ENCODE measurements at regions not wholly inside any gene's neighbourhood (a gene's known extent, or its start where the extent isn't known, plus 50 kb on each side); places are given as distances from the start of the nearest gene placed in this dataset.

DNA sequence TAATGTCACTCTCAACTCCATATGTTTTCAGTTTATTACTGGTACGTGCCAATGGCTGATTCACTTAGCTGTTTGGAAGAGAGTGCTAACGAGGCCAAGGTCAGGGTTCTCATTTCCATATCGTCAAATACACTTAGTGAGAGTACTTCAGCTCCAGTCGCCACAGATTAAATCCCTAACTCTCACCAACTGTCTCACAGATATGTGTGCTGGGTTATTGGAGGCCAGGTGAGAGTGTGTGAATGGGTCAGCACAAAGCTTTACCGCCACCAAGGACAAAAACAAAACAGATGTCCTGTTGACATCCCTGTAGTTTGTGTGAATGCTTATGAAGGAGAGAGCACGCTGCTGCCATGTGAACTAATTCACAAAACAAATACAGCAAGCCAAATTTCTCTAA is 133.5 kb upstream of the TBL1XR1 start:
- Mint-ChIP-seq H3K27ac (ENCODE audit: unreplicated experiment) (no peak overlapping the region), H3K4me3 (ENCODE audit: unreplicated experiment) (no peak overlapping the region), H3K9me3 (ENCODE audit: low read depth) (no peaks in the 10 kb centered on the region), H3K36me3 (ENCODE audit: low read depth) (no peaks in the 10 kb centered on the region), H3K4me1 (ENCODE audit: low read depth) (peaks cover 29% of the 10 kb centered on the region), H3K27me3 (ENCODE audit: low read depth) (no peaks in the 10 kb centered on the region)
- no peak for TF ChIP-seq CTCF (IDR thresholded peaks at IDR 0.05)
- no peak for DNase-seq (ENCODE audit: low spot score)

DNA sequence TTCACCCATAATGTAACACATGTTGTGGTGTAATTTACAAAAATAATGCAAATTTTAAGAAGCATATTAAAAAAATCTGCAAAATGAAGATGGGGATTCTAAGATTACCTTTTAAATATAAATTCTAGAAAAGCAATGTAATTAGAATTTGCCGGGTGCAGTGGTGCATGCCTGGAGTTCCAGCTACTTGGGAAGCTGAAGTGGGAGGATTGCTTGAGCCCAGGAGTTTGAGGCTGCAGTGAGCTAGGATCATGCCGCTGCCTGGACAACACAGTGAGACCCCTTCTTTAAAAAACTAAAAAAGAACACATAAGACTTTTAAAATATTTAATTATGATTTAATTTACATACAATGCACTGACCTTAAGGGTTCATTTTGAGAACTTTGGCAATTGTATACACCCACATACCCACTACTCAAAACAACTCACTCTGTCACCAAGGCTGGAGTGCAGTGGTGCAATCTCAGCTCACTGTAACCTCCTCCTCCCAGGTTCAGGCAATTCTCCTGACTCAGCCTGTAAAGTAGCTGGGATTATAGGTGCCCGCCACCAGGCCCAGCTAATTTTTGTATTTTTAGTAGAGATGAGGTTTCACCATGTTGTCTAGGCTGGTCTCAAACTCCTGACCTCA is 134.0 kb upstream of the TBL1XR1 start:
- peaks cover 35% of the 10 kb centered on the region for H3K4me1 Mint-ChIP-seq (ENCODE audit: low read depth)
- no peak overlapping the region for H3K4me3 Mint-ChIP-seq (ENCODE audit: unreplicated experiment)
- no peak for TF ChIP-seq CTCF (IDR thresholded peaks at IDR 0.05)
- H3K36me3 Mint-ChIP-seq (ENCODE audit: low read depth), result no peaks in the 10 kb centered on the region
- H3K27me3 Mint-ChIP-seq (ENCODE audit: low read depth), result no peaks in the 10 kb centered on the region
- no peak overlapping the region for H3K27ac Mint-ChIP-seq (ENCODE audit: unreplicated experiment)
- no peaks in the 10 kb centered on the region for H3K9me3 Mint-ChIP-seq (ENCODE audit: low read depth)
- DNase-seq (ENCODE audit: low spot score), result no peak

GRCh38 chr3:177332955-177333354 is 135.7 kb upstream of the TBL1XR1 start:
- no peaks in the 10 kb centered on the region for H3K36me3 Mint-ChIP-seq (ENCODE audit: low read depth)
- H3K9me3 Mint-ChIP-seq (ENCODE audit: low read depth), result no peaks in the 10 kb centered on the region
- no peak for TF ChIP-seq CTCF (IDR thresholded peaks at IDR 0.05)
- peaks cover 51% of the 10 kb centered on the region for H3K4me1 Mint-ChIP-seq (ENCODE audit: low read depth)
- no peak overlapping the region for H3K27ac Mint-ChIP-seq (ENCODE audit: unreplicated experiment)
- H3K4me3 Mint-ChIP-seq (ENCODE audit: unreplicated experiment), result no peak overlapping the region
- H3K27me3 Mint-ChIP-seq (ENCODE audit: low read depth), result no peaks in the 10 kb centered on the region
- no peak for DNase-seq (ENCODE audit: low spot score)

DNA sequence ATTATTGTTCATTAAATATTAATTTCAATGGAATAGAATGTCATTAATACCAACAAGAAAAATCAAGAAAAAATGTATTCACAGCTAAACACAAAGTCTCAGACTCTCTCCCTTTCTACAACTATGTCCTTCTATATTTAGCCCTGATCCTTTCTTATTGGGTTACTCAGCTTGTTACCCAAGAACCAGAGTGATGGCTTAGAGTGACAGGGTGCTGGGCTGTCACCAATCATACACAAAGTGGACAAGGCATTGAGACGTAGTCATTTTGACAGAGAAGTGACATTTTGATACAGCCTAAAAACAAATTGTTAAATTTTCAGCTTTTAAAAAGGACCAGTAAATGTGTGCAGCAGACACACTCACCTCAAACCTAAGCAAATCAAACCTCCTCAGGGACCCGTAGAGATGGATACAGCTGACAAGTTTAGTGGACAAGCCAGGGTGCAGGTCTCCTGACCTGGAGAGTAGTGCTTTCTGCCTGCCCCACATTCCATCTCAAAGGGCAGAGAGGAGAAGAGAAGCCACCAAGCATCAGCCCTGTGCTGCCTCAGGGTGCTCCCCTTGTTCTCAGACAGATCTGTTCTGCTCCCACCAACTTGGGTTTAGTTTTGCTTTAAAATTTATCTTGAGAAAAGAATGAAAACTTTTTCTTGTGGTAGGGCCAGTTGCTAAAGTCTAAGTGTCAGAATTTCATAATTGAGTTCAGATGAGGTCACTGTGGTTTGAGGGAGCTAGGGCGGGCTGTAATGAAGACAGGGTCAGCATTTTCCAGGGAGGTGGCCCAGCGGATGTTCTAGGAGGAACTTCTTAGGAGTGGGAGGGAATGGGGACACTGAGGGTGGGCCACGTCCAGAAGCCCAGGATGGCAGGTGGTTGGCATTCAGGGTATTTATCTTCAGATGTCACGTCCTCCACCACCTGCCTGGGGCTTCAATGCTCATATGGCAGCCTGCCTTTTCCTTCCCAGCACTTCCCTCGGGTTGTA is 136.5 kb upstream of the TBL1XR1 start:
- Mint-ChIP-seq H3K4me3 (ENCODE audit: unreplicated experiment) (no peak overlapping the region), H3K4me1 (ENCODE audit: low read depth) (peaks cover 60% of the 10 kb centered on the region), H3K36me3 (ENCODE audit: low read depth) (no peaks in the 10 kb centered on the region), H3K27ac (ENCODE audit: unreplicated experiment) (peak overlapping the region; percentile 53), H3K9me3 (ENCODE audit: low read depth) (no peaks in the 10 kb centered on the region), H3K27me3 (ENCODE audit: low read depth) (no peaks in the 10 kb centered on the region)
- TF ChIP-seq CTCF (IDR thresholded peaks at IDR 0.05), result no peak
- DNase-seq (ENCODE audit: low spot score), result no peak

- Mint-ChIP-seq H3K4me3 (ENCODE audit: unreplicated experiment) (no peak overlapping the region), H3K36me3 (ENCODE audit: low read depth) (no peaks in the 10 kb centered on the region), H3K27ac (ENCODE audit: unreplicated experiment) (no peak overlapping the region), H3K9me3 (ENCODE audit: low read depth) (no peaks in the 10 kb centered on the region), H3K27me3 (ENCODE audit: low read depth) (no peaks in the 10 kb centered on the region), H3K4me1 (ENCODE audit: low read depth) (peaks cover 67% of the 10 kb centered on the region)
- no peak for DNase-seq (ENCODE audit: low spot score)
- no peak for TF ChIP-seq CTCF (IDR thresholded peaks at IDR 0.05)
These were observed 137.5 kb upstream of the TBL1XR1 start for GRCh38 chr3:177334803-177335202.

Data from chondrocyte (in vitro differentiated cells).